Skeletal muscle satellite cell (primary cell): ENCODE measurements at regions not wholly inside any gene's neighbourhood (a gene's known extent, or its start where the extent isn't known, plus 50 kb on each side); places are given as distances from the start of the nearest gene placed in this dataset.

Experiments used
- H3K27me3 ChIP-seq: 2 replicates; pipeline ENCODE4 v1.7.0; 2013; ENCODE audit warnings: low read length; ENCODE audit not compliant: control insufficient read depth, insufficient read depth
- H3K36me3 ChIP-seq: 2 replicates; pipeline ENCODE4 v1.7.0; 2013; ENCODE audit warnings: mild to moderate bottlenecking, control low read depth, low read length; ENCODE audit not compliant: insufficient read depth
- H3K4me1 ChIP-seq: 2 replicates; pipeline ENCODE4 v1.7.0; 2013; ENCODE audit warnings: low read length; ENCODE audit not compliant: control insufficient read depth, insufficient read depth
- H3K4me2 ChIP-seq: 2 replicates; pipeline ENCODE4 v1.7.0; 2013; ENCODE audit warnings: mild to moderate bottlenecking, low read length
- H3K4me3 ChIP-seq: 2 replicates; pipeline ENCODE4 v1.7.0; 2013; ENCODE audit warnings: low read length
- H3K9ac ChIP-seq: 2 replicates; pipeline ENCODE4 v1.7.0; 2013; ENCODE audit warnings: mild to moderate bottlenecking, low read depth, low read length, moderate library complexity
- H3K9me3 ChIP-seq: replicated peaks from 2 replicates; pipeline ENCODE4 v1.7.0; 2013; ENCODE audit warnings: mild to moderate bottlenecking, control low read depth, low read length

- Histone ChIP-seq H3K4me3 (no peak overlapping the region), H3K27me3 (no peaks in the 10 kb centered on the region), H3K9ac (no peak overlapping the region), H3K4me2 (no peak overlapping the region), H3K9me3 (no peaks in the 10 kb centered on the region), H3K36me3 (no peaks in the 10 kb centered on the region), H3K4me1 (no peaks in the 10 kb centered on the region)
These were observed 53.1 kb upstream of the STK39 start for GRCh38 chr2:168300460-168300859.

- H3K27me3 ChIP-seq: no peaks in the 10 kb centered on the region
- no peaks in the 10 kb centered on the region for H3K9me3 ChIP-seq
- no peak overlapping the region for H3K4me3 ChIP-seq
- H3K4me1 ChIP-seq: no peaks in the 10 kb centered on the region
- no peak overlapping the region for H3K9ac ChIP-seq
- H3K36me3 ChIP-seq: no peaks in the 10 kb centered on the region
- no peak overlapping the region for H3K4me2 ChIP-seq
These were observed 56.8 kb upstream of the STK39 start for GRCh38 chr2:168304024-168304681.

- Histone ChIP-seq H3K9me3 (no peaks in the 10 kb centered on the region), H3K4me1 (peaks cover 5% of the 10 kb centered on the region), H3K9ac (no peak overlapping the region), H3K4me3 (no peak overlapping the region), H3K36me3 (no peaks in the 10 kb centered on the region), H3K27me3 (no peaks in the 10 kb centered on the region), H3K4me2 (no peak overlapping the region)
These were observed 60.0 kb upstream of the STK39 start for GRCh38 chr2:168307379-168307778.

GRCh38 chr2:168310580-168310979 lies 63.2 kb upstream of the STK39 start:
- H3K4me3 ChIP-seq: no peak overlapping the region
- no peaks in the 10 kb centered on the region for H3K27me3 ChIP-seq
- no peak overlapping the region for H3K4me2 ChIP-seq
- peaks cover 9% of the 10 kb centered on the region for H3K4me1 ChIP-seq
- H3K9ac ChIP-seq: no peak overlapping the region
- H3K9me3 ChIP-seq: no peaks in the 10 kb centered on the region
- no peaks in the 10 kb centered on the region for H3K36me3 ChIP-seq

- Histone ChIP-seq H3K4me2 (no peak overlapping the region), H3K36me3 (no peaks in the 10 kb centered on the region), H3K9ac (no peak overlapping the region), H3K4me3 (no peak overlapping the region), H3K9me3 (no peaks in the 10 kb centered on the region), H3K4me1 (peaks cover 9% of the 10 kb centered on the region), H3K27me3 (no peaks in the 10 kb centered on the region)
These were observed 64.0 kb upstream of the STK39 start for GRCh38 chr2:168311261-168311910.

GRCh38 chr2:168312036-168312822 lies 64.8 kb upstream of the STK39 start:
- H3K9me3 ChIP-seq: no peaks in the 10 kb centered on the region
- H3K4me1 ChIP-seq: peaks cover 9% of the 10 kb centered on the region
- no peak overlapping the region for H3K4me2 ChIP-seq

GRCh38 chr2:168314236-168314635 lies 66.8 kb upstream of the STK39 start:
- Histone ChIP-seq H3K4me2 (no peak overlapping the region), H3K36me3 (no peaks in the 10 kb centered on the region), H3K4me1 (peaks cover 9% of the 10 kb centered on the region), H3K4me3 (no peak overlapping the region), H3K9me3 (no peaks in the 10 kb centered on the region), H3K27me3 (no peaks in the 10 kb centered on the region), H3K9ac (no peak overlapping the region)

More at GRCh38 chr2:168312036-168312822, 64.8 kb upstream of the STK39 start:
- Histone ChIP-seq H3K4me3 (no peak overlapping the region), H3K27me3 (no peaks in the 10 kb centered on the region), H3K9ac (no peak overlapping the region), H3K36me3 (no peaks in the 10 kb centered on the region)

- H3K4me2 ChIP-seq: no peak overlapping the region
- no peak overlapping the region for H3K4me3 ChIP-seq
- no peaks in the 10 kb centered on the region for H3K27me3 ChIP-seq
- no peak overlapping the region for H3K9ac ChIP-seq
- H3K9me3 ChIP-seq: no peaks in the 10 kb centered on the region
- H3K4me1 ChIP-seq: peaks cover 9% of the 10 kb centered on the region
- no peaks in the 10 kb centered on the region for H3K36me3 ChIP-seq
These were observed 68.1 kb upstream of the STK39 start for GRCh38 chr2:168315331-168316072.

GRCh38 chr2:168316073-168316440 lies 68.7 kb upstream of the STK39 start:
- Histone ChIP-seq H3K9me3 (no peaks in the 10 kb centered on the region), H3K4me1 (peaks cover 9% of the 10 kb centered on the region), H3K9ac (no peak overlapping the region)

GRCh38 chr2:168317282-168317681 lies 69.9 kb upstream of the STK39 start:
- H3K4me2 ChIP-seq: no peak overlapping the region
- H3K9ac ChIP-seq: no peak overlapping the region
- peaks cover 5% of the 10 kb centered on the region for H3K4me1 ChIP-seq
- no peak overlapping the region for H3K4me3 ChIP-seq
- H3K36me3 ChIP-seq: no peaks in the 10 kb centered on the region
- peaks cover 8% of the 10 kb centered on the region for H3K27me3 ChIP-seq
- no peaks in the 10 kb centered on the region for H3K9me3 ChIP-seq

More at GRCh38 chr2:168316073-168316440, 68.7 kb upstream of the STK39 start:
- H3K36me3 ChIP-seq: no peaks in the 10 kb centered on the region
- no peak overlapping the region for H3K4me2 ChIP-seq
- no peak overlapping the region for H3K4me3 ChIP-seq
- no peaks in the 10 kb centered on the region for H3K27me3 ChIP-seq

GRCh38 chr2:168320267-168320666 lies 72.9 kb upstream of the STK39 start:
- Histone ChIP-seq H3K9ac (no peak overlapping the region), H3K27me3 (peaks cover 8% of the 10 kb centered on the region), H3K4me1 (no peaks in the 10 kb centered on the region)

More at GRCh38 chr2:168320267-168320666, 72.9 kb upstream of the STK39 start:
- Histone ChIP-seq H3K4me2 (no peak overlapping the region), H3K36me3 (no peaks in the 10 kb centered on the region), H3K9me3 (no peaks in the 10 kb centered on the region), H3K4me3 (no peak overlapping the region)
